Heart left ventricle (tissue), 13 donors: ENCODE measurements at regions not wholly inside any gene's neighbourhood (a gene's known extent, or its start where the extent isn't known, plus 50 kb on each side); places are given as distances from the start of the nearest gene placed in this dataset.
"Not testable (repeated sequence)": the region's sequence is repeated elsewhere in the genome, so short reads cannot be mapped to it uniquely, and the experiment has no call there.

ENCODE experiments used
- POLR2A ChIP-seq, 2 donors: fragments of 450-650 bp; IDR thresholded peaks; one replicate each; pipeline ENCODE4 v1.6.1; 2017; ENCODE audit warnings: antibody characterized with exemption in 2 of 2, mild to moderate bottlenecking in 2 of 2, moderate library complexity in 2 of 2
- TF ChIP-seq, protein P1 (sequence below), 12 donors: fragments of 200-600 bp; sonication (generic) in 4 of 12; IDR thresholded peaks; one replicate each; pipeline versions ENCODE4 v1.5.0 to v1.8.0; 2018 to 2022; ENCODE audit warnings: antibody characterized with exemption in 12 of 12, mild to moderate bottlenecking in 5 of 12
- donor health status: ischemic (EF 13 %, LVEDD 7.1; RV severe dilation, severe dysfunction).
- donor health status: DM: no; HTN: yes; CAD: no.
- donor health status: DM: no; HTN: no; CAD: no.
- donor health status: ischemic (EF 25% LVEDD 6.9; RV normal size, moderate dysfunction).
- donor health status: ischemic (EF 25% LVEDD 5.7; RV mildly dilated, moderate dysfunction).
- donor health status: ischemic (EF 35%, LVEDD 5.7; RV mildly dilated, moderate dysfunction).
- donor health status: nonischemic (EF 11% LVEDD 7.7; RV severe dilation, severe dysfunction).
- donor health status: DM: yes; HTN: yes; CAD: no.
- donor health status: PGD.
- donor health status: ischemic (EF 29% LVEDD 5.4; RV normal size, mild dysfunction).
- donor health status: nonischemic (EF 23%, LVEDD 6.1; RV moderate dilation, normal function).

DNA sequence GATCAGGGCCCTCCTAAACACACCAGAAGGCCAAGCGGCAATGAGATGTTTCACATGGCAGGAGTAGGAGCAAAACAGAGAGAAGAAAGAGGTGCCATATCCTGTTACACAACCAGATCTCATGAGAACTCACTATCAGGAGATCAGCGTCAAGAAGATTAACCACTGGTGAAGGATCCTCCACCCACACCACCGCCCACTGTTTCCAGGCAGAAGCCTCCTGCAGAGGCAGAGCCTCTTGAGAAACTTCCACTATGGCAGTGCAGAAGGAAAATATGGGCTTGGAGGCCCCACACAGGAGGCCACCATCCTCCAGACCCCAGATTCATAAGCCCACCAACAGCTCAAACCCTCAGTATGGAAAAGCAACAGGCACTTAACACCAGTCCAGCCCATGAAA is 106.9 kb upstream of the TEKT4 start:
- TF ChIP-seq, protein P1, sequence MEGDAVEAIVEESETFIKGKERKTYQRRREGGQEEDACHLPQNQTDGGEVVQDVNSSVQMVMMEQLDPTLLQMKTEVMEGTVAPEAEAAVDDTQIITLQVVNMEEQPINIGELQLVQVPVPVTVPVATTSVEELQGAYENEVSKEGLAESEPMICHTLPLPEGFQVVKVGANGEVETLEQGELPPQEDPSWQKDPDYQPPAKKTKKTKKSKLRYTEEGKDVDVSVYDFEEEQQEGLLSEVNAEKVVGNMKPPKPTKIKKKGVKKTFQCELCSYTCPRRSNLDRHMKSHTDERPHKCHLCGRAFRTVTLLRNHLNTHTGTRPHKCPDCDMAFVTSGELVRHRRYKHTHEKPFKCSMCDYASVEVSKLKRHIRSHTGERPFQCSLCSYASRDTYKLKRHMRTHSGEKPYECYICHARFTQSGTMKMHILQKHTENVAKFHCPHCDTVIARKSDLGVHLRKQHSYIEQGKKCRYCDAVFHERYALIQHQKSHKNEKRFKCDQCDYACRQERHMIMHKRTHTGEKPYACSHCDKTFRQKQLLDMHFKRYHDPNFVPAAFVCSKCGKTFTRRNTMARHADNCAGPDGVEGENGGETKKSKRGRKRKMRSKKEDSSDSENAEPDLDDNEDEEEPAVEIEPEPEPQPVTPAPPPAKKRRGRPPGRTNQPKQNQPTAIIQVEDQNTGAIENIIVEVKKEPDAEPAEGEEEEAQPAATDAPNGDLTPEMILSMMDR (IDR thresholded peaks at IDR 0.05) = not testable (repeated sequence)
- TF ChIP-seq POLR2A (IDR thresholded peaks at IDR 0.05) = not testable (repeated sequence)
